ENCODE measurements at regions not wholly inside any gene's neighbourhood (a gene's known extent, or its start where the extent isn't known, plus 50 kb on each side); places are given as distances from the start of the nearest gene placed in this dataset.

- intact Hi-C loops (cut with DNase I), result no loop called here
- DNase-seq (no peak), FAIRE-seq (no peak)
- Histone ChIP-seq H3K9ac (ENCODE audit: low read length in 3 of 3) (no peak overlapping the region), H3K27ac (ENCODE audit: low read depth in 2 of 2, low read length in 2 of 2) (no peak overlapping the region), H3K9me3 (ENCODE audit: control insufficient read depth in 2 of 3, insufficient read depth in 1 of 3, low read length in 3 of 3) (no peaks in the 10 kb centered on the region), H3K36me3 (ENCODE audit: control insufficient read depth in 2 of 3, insufficient read depth in 3 of 3, low read length in 3 of 3) (no peaks in the 10 kb centered on the region), H3K4me1 (ENCODE audit: control insufficient read depth in 2 of 3, insufficient read depth in 2 of 3, low read depth in 1 of 3, low read length in 3 of 3) (no peaks in the 10 kb centered on the region), H3K4me3 (ENCODE audit: low read length in 3 of 3) (no peak overlapping the region), H3K27me3 (ENCODE audit: control insufficient read depth, insufficient read depth, low read length) (no peaks in the 10 kb centered on the region)
- TF ChIP-seq, protein P1, sequence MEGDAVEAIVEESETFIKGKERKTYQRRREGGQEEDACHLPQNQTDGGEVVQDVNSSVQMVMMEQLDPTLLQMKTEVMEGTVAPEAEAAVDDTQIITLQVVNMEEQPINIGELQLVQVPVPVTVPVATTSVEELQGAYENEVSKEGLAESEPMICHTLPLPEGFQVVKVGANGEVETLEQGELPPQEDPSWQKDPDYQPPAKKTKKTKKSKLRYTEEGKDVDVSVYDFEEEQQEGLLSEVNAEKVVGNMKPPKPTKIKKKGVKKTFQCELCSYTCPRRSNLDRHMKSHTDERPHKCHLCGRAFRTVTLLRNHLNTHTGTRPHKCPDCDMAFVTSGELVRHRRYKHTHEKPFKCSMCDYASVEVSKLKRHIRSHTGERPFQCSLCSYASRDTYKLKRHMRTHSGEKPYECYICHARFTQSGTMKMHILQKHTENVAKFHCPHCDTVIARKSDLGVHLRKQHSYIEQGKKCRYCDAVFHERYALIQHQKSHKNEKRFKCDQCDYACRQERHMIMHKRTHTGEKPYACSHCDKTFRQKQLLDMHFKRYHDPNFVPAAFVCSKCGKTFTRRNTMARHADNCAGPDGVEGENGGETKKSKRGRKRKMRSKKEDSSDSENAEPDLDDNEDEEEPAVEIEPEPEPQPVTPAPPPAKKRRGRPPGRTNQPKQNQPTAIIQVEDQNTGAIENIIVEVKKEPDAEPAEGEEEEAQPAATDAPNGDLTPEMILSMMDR (IDR thresholded peaks at IDR 0.05; ENCODE audit: borderline replicate concordance, extremely low read depth, insufficient read depth), result no peak
Observed at GRCh38 chr1:82299656-82300055, 498.9 kb downstream of the ADGRL2 start.

- TF ChIP-seq, protein P1 (IDR thresholded peaks at IDR 0.05; ENCODE audit: borderline replicate concordance, extremely low read depth, insufficient read depth), result no peak
- intact Hi-C loops (cut with DNase I), result no loop called here
- no peaks in the 10 kb centered on the region for H3K9me3 ChIP-seq (ENCODE audit: control insufficient read depth in 2 of 3, insufficient read depth in 1 of 3, low read length in 3 of 3)
- H3K36me3 ChIP-seq (ENCODE audit: control insufficient read depth in 2 of 3, insufficient read depth in 3 of 3, low read length in 3 of 3), result no peaks in the 10 kb centered on the region
- H3K27ac ChIP-seq (ENCODE audit: low read depth in 2 of 2, low read length in 2 of 2), result no peak overlapping the region
- FAIRE-seq (no peak), DNase-seq (no peak)
- no peak overlapping the region for H3K9ac ChIP-seq (ENCODE audit: low read length in 3 of 3)
- H3K4me3 ChIP-seq (ENCODE audit: low read length in 3 of 3), result no peak overlapping the region
- no peaks in the 10 kb centered on the region for H3K27me3 ChIP-seq (ENCODE audit: control insufficient read depth, insufficient read depth, low read length)
- H3K4me1 ChIP-seq (ENCODE audit: control insufficient read depth in 2 of 3, insufficient read depth in 2 of 3, low read depth in 1 of 3, low read length in 3 of 3), result no peaks in the 10 kb centered on the region
Observed at GRCh38 chr1:82299056-82299455, 498.3 kb downstream of the ADGRL2 start.

- Histone ChIP-seq H3K27me3 (ENCODE audit: control insufficient read depth, insufficient read depth, low read length) (no peaks in the 10 kb centered on the region), H3K27ac (ENCODE audit: low read depth in 2 of 2, low read length in 2 of 2) (no peak overlapping the region), H3K9me3 (ENCODE audit: control insufficient read depth in 2 of 3, insufficient read depth in 1 of 3, low read length in 3 of 3) (no peaks in the 10 kb centered on the region), H3K9ac (ENCODE audit: low read length in 3 of 3) (no peak overlapping the region), H3K4me1 (ENCODE audit: control insufficient read depth in 2 of 3, insufficient read depth in 2 of 3, low read depth in 1 of 3, low read length in 3 of 3) (no peaks in the 10 kb centered on the region), H3K4me3 (ENCODE audit: low read length in 3 of 3) (no peak overlapping the region), H3K36me3 (ENCODE audit: control insufficient read depth in 2 of 3, insufficient read depth in 3 of 3, low read length in 3 of 3) (no peaks in the 10 kb centered on the region)
- DNase-seq, result peak in 1 of 5 donors; percentile 7
- TF ChIP-seq, protein P1 (IDR thresholded peaks at IDR 0.05; ENCODE audit: borderline replicate concordance, extremely low read depth, insufficient read depth), result no peak
- FAIRE-seq, result no peak
- intact Hi-C loops (cut with DNase I), result no loop called here
Observed at GRCh38 chr1:82297139-82297896, 496.6 kb downstream of the ADGRL2 start.
